Activated CD8-positive, alpha-beta T cell treated with anti-CD3 and anti-CD28 coated beads for 36 hours (primary cell): ENCODE measurements at regions not wholly inside any gene's neighbourhood (a gene's known extent, or its start where the extent isn't known, plus 50 kb on each side); places are given as distances from the start of the nearest gene placed in this dataset.
"Not testable (repeated sequence)": the region's sequence is repeated elsewhere in the genome, so short reads cannot be mapped to it uniquely, and the experiment has no call there.

Experiments used
- ATAC-seq: fragments of 200-7000 bp; cut with Tn5 transposase; one replicate; pipeline ENCODE4 v1.10.0; 2021; ENCODE audit warnings: mild to moderate bottlenecking, moderate library complexity
- CTCF ChIA-PET: fragments of 350-600 bp; sonication (Branson Sonifier 250); formaldehyde crosslinking; loops from one replicate; lab custom pipeline; 2021; ENCODE audit warnings: antibody characterized with exemption; lab: Charles Lee
- POLR2A ChIA-PET: fragments of 350-600 bp; sonication (Branson Sonifier 250); formaldehyde crosslinking; loops from one replicate; lab custom pipeline; 2021; ENCODE audit warnings: antibody characterized with exemption; lab: Charles Lee
- DNase-seq: peaks from one replicate; pipeline ENCODE4 v3.0.0-alpha.2; 2020
- H3K27ac Mint-ChIP-seq: one replicate; pipeline ENCODE4 v1.8.0; 2021; ENCODE audit warnings: mild to moderate bottlenecking, mixed read lengths
- H3K27me3 Mint-ChIP-seq: one replicate; pipeline ENCODE4 v1.8.0; 2021; ENCODE audit warnings: mixed read lengths
- H3K36me3 Mint-ChIP-seq: one replicate; pipeline ENCODE4 v1.8.0; 2021; ENCODE audit warnings: low read depth, mixed read lengths
- H3K4me1 Mint-ChIP-seq: one replicate; pipeline ENCODE4 v1.8.0; 2021; ENCODE audit warnings: low read depth, mixed read lengths
- H3K4me3 Mint-ChIP-seq: one replicate; pipeline ENCODE4 v1.8.0; 2021; ENCODE audit warnings: mild to moderate bottlenecking, moderate library complexity, mixed read lengths
- H3K9me3 Mint-ChIP-seq: one replicate; pipeline ENCODE4 v1.8.0; 2021; ENCODE audit warnings: mixed read lengths
- CTCF ChIP-seq: fragments of 200-600 bp; IDR thresholded peaks from one replicate; pipeline ENCODE4 v1.8.0; 2022; ENCODE audit warnings: antibody characterized with exemption, mild to moderate bottlenecking
- intact Hi-C: fragments of 100-400 bp; cut with micrococcal nuclease; formaldehyde crosslinking; loops from one replicate; pipeline ENCODE4 v1.10.0; 2022

GRCh38 chr2:75375646-75376582 lies 176.6 kb upstream of the TACR1 start:
- TF ChIP-seq CTCF = no peak
- intact Hi-C loops = no loop called here
- DNase-seq (no peak), ATAC-seq (no peak)
- CTCF ChIA-PET = no interaction called here
- POLR2A ChIA-PET = no interaction called here
- peaks cover 14% of the 10 kb centered on the region for H3K36me3 Mint-ChIP-seq
- no peaks in the 10 kb centered on the region for H3K27me3 Mint-ChIP-seq
- no peak overlapping the region for H3K4me3 Mint-ChIP-seq
- H3K4me1 Mint-ChIP-seq = no peaks in the 10 kb centered on the region
- H3K27ac Mint-ChIP-seq = no peak overlapping the region
- H3K9me3 Mint-ChIP-seq = peaks cover 20% of the 10 kb centered on the region

GRCh38 chr2:75374414-75374957 lies 175.2 kb upstream of the TACR1 start:
- H3K9me3 Mint-ChIP-seq = peaks cover 29% of the 10 kb centered on the region
- H3K36me3 Mint-ChIP-seq = peaks cover 14% of the 10 kb centered on the region
- DNase-seq, H3K4me3 Mint-ChIP-seq, intact Hi-C loops, H3K4me1 Mint-ChIP-seq, H3K27me3 Mint-ChIP-seq, H3K27ac Mint-ChIP-seq, CTCF ChIA-PET, ATAC-seq, POLR2A ChIA-PET: not testable (repeated sequence)

- ChIA-PET CTCF (interaction anchor here (0.6 kb wide), 1 partner anchor 167 kb away, joined by 3 read pairs; no protein-coding TSS in a partner anchor), POLR2A (no interaction called here)
- Mint-ChIP-seq H3K4me1 (no peaks in the 10 kb centered on the region), H3K9me3 (peaks cover 43% of the 10 kb centered on the region), H3K27ac (no peak overlapping the region), H3K27me3 (no peaks in the 10 kb centered on the region), H3K36me3 (peaks cover 3% of the 10 kb centered on the region), H3K4me3 (no peak overlapping the region)
- no peak for TF ChIP-seq CTCF
- no peak for ATAC-seq
- intact Hi-C loops = no loop called here
- no peak for DNase-seq
Observed at GRCh38 chr2:75367401-75367800, 168.1 kb upstream of the TACR1 start.

GRCh38 chr2:75361486-75361885 lies 162.2 kb upstream of the TACR1 start:
- no peak for DNase-seq
- Mint-ChIP-seq H3K27ac (no peak overlapping the region), H3K4me3 (no peak overlapping the region), H3K27me3 (no peaks in the 10 kb centered on the region), H3K9me3 (peaks cover 22% of the 10 kb centered on the region), H3K4me1 (no peaks in the 10 kb centered on the region), H3K36me3 (peaks cover 6% of the 10 kb centered on the region)
- ChIA-PET POLR2A (no interaction called here), CTCF (no interaction called here)
- no peak for ATAC-seq
- TF ChIP-seq CTCF = no peak
- intact Hi-C loops = no loop called here

- H3K9me3 Mint-ChIP-seq = peaks cover 22% of the 10 kb centered on the region
- no peak overlapping the region for H3K27ac Mint-ChIP-seq
- ChIA-PET CTCF (no interaction called here), POLR2A (no interaction called here)
- no peak overlapping the region for H3K4me3 Mint-ChIP-seq
- no peaks in the 10 kb centered on the region for H3K4me1 Mint-ChIP-seq
- intact Hi-C loops = no loop called here
- no peak for TF ChIP-seq CTCF
- DNase-seq (no peak), ATAC-seq (no peak)
- peaks cover 6% of the 10 kb centered on the region for H3K36me3 Mint-ChIP-seq
- H3K27me3 Mint-ChIP-seq = no peaks in the 10 kb centered on the region
Observed at GRCh38 chr2:75360945-75361344, 161.6 kb upstream of the TACR1 start.
